Vagina (tissue), 2 donors: ENCODE measurements at regions not wholly inside any gene's neighbourhood (a gene's known extent, or its start where the extent isn't known, plus 50 kb on each side); places are given as distances from the start of the nearest gene placed in this dataset.

ENCODE experiments used
- POLR2A ChIP-seq, 2 donors: fragments of 450-650 bp; IDR thresholded peaks; one replicate each; pipeline ENCODE4 v1.6.1; 2017; ENCODE audit warnings: antibody characterized with exemption in 2 of 2, mild to moderate bottlenecking in 2 of 2, moderate library complexity in 2 of 2
- POLR2AphosphoS5 ChIP-seq, 2 donors: sonication (generic); formaldehyde crosslinking; IDR thresholded peaks; one replicate each; pipeline ENCODE4 v1.9.0; 2017; ENCODE audit warnings: antibody characterized with exemption in 2 of 2, mild to moderate bottlenecking in 2 of 2, low read depth in 1 of 2; ENCODE audit not compliant: insufficient read depth in 1 of 2

DNA sequence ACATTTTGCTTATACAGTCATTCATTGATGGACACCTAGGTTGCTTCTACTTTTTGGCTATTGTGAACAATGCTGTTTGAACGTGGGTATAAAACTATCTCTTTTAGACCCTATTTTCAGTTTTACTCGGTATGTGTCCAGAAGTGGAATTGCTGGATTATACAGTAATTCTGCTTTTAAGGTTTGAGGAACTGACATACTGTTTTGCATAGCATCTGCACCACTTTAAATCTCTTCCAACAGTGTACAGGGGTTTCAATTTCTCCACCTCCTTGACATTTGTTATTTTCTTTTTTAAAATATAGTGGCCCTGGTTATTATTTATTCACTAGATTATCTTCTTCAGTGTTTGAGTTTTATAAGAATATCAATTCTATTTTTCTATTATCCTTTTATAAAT is 116.9 kb downstream of the USP22 start:
- TF ChIP-seq POLR2AphosphoS5 (IDR thresholded peaks at IDR 0.05; ENCODE audit: insufficient read depth in 1 of 2, low read depth in 1 of 2) (no peak), POLR2A (IDR thresholded peaks at IDR 0.05) (no peak)
